ENCODE measurements at regions not wholly inside any gene's neighbourhood (a gene's known extent, or its start where the extent isn't known, plus 50 kb on each side); places are given as distances from the start of the nearest gene placed in this dataset.

DNA sequence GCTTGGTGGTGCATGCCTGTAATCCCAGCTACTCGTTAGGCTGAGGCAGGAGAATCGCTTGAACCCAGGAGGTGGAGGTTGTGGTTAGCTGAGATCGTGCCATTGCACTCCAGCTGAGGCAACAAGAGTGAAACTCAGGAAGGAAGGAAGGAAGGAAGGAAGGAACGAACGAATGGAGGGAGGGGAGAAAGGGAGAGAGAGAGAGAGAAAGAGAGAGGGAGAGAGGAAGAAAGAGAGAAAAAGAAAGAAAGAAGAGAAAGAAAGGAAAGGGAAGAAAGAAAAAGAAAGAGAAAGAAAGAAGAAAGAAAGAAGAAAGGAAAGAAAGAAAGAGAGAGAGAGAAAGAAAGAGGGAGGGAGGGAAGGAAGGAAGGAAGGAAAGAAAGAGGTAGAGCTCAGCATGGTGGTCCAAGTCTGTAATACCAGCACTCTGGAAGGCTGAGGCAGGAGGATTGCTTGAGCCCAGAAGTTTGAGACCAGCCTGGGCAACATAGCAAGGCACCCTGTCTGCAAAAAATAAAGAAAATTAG is 81.9 kb downstream of the P2RY1 start:
- Histone ChIP-seq H3K27ac (ENCODE audit: low read length) (no peak overlapping the region), H3K27me3 (ENCODE audit: control insufficient read depth, insufficient read depth, low read length) (no peaks in the 10 kb centered on the region), H3K4me3 (ENCODE audit: low read length) (no peak overlapping the region), H3K4me1 (ENCODE audit: control insufficient read depth, insufficient read depth, low read length) (no peaks in the 10 kb centered on the region), H3K36me3 (ENCODE audit: control insufficient read depth, insufficient read depth, low read length) (no peaks in the 10 kb centered on the region), H3K9me3 (replicated peaks; ENCODE audit: control insufficient read depth, low read depth, low read length) (no peaks in the 10 kb centered on the region)
- DNase-seq = no peak
- WGBS (ENCODE audit: insufficient coverage) = 91% methylated on average over 5 of the region's 5 CpGs

DNA sequence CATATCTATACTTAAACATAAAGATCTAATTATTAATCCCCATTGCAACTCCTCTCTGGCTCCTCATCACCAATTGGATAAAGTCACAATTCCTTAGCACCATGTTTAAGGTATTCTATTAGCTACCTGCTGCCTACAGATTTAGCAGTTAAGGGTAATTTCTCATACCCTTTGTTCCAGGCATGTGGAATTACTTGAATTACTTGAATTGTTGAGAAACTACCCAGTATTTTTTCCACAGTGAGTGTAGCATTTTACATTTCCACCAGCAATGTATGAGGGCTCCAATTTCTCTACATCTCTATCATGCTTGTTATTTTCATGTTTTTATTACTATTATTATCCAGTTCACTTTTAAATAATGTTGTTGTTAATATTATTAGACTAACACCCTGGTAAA is 86.4 kb downstream of the P2RY1 start:
- H3K36me3 ChIP-seq (ENCODE audit: control insufficient read depth, insufficient read depth, low read length) = no peaks in the 10 kb centered on the region
- no peaks in the 10 kb centered on the region for H3K27me3 ChIP-seq (ENCODE audit: control insufficient read depth, insufficient read depth, low read length)
- no peaks in the 10 kb centered on the region for H3K4me1 ChIP-seq (ENCODE audit: control insufficient read depth, insufficient read depth, low read length)
- no peak overlapping the region for H3K4me3 ChIP-seq (ENCODE audit: low read length)
- no peak overlapping the region for H3K27ac ChIP-seq (ENCODE audit: low read length)
- no peak for DNase-seq
- H3K9me3 ChIP-seq (replicated peaks; ENCODE audit: control insufficient read depth, low read depth, low read length) = peaks cover 3% of the 10 kb centered on the region

DNA sequence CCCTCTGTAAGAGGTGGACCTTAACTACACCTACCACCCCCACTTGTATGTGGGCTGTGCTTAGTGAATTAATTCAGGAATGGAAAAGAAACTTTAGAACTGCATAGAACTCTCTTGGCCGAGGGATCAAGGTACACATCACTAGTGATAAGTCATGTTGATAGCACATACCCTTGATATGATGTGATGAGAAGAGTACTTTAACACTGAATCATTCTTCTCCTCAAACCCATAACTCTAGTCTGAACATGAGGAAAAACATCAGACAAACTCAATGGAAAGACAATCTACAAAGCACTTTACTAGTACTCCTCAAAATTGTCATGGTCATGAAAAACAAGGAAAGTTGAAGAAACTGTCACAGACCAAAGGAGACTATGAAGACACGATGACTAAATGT is 87.6 kb downstream of the P2RY1 start:
- Histone ChIP-seq H3K4me1 (ENCODE audit: control insufficient read depth, insufficient read depth, low read length) (no peaks in the 10 kb centered on the region), H3K36me3 (ENCODE audit: control insufficient read depth, insufficient read depth, low read length) (no peaks in the 10 kb centered on the region), H3K27ac (ENCODE audit: low read length) (no peak overlapping the region), H3K9me3 (replicated peaks; ENCODE audit: control insufficient read depth, low read depth, low read length) (peaks cover 3% of the 10 kb centered on the region), H3K4me3 (ENCODE audit: low read length) (no peak overlapping the region), H3K27me3 (ENCODE audit: control insufficient read depth, insufficient read depth, low read length) (no peaks in the 10 kb centered on the region)
- no peak for DNase-seq
- no CpG with 5 or more reads among the region's 2 CpGs for WGBS (ENCODE audit: insufficient coverage)

GRCh38 chr3:152927131-152927530 is 92.2 kb downstream of the P2RY1 start:
- Histone ChIP-seq H3K27me3 (ENCODE audit: control insufficient read depth, insufficient read depth, low read length) (no peaks in the 10 kb centered on the region), H3K4me3 (ENCODE audit: low read length) (no peak overlapping the region), H3K9me3 (replicated peaks; ENCODE audit: control insufficient read depth, low read depth, low read length) (no peaks in the 10 kb centered on the region), H3K36me3 (ENCODE audit: control insufficient read depth, insufficient read depth, low read length) (no peaks in the 10 kb centered on the region), H3K4me1 (ENCODE audit: control insufficient read depth, insufficient read depth, low read length) (no peaks in the 10 kb centered on the region), H3K27ac (ENCODE audit: low read length) (no peak overlapping the region)
- WGBS (ENCODE audit: insufficient coverage) = 50% methylated on average over 1 of the region's 3 CpGs
- DNase-seq = peak; percentile 13

- no peaks in the 10 kb centered on the region for H3K9me3 ChIP-seq (replicated peaks; ENCODE audit: control insufficient read depth, low read depth, low read length)
- no CpG with 5 or more reads among the region's 2 CpGs for WGBS (ENCODE audit: insufficient coverage)
- H3K27me3 ChIP-seq (ENCODE audit: control insufficient read depth, insufficient read depth, low read length) = no peaks in the 10 kb centered on the region
- H3K36me3 ChIP-seq (ENCODE audit: control insufficient read depth, insufficient read depth, low read length) = no peaks in the 10 kb centered on the region
- no peaks in the 10 kb centered on the region for H3K4me1 ChIP-seq (ENCODE audit: control insufficient read depth, insufficient read depth, low read length)
- no peak overlapping the region for H3K27ac ChIP-seq (ENCODE audit: low read length)
- no peak overlapping the region for H3K4me3 ChIP-seq (ENCODE audit: low read length)
- DNase-seq = no peak
Observed at GRCh38 chr3:152930516-152930915, 95.6 kb downstream of the P2RY1 start.

DNA sequence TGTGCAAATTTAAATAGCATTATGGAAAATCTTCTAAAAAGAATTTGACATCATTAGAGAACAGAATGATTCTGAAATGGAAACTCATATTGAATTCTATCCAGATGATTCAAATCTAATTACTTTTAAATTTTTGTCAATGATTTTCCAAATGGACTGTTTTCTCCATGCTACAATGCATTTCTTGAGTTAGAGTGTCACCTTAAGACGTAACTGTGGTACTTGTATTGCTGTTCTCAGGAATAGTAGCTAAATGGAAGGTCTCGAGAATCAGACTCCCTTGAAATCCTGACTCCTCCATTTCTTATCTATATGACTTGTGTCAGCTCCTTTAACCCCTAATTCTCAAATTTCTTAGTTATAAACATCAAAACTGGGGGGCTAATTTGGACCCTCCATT is 102.3 kb downstream of the P2RY1 start:
- H3K4me3 ChIP-seq (ENCODE audit: low read length) = no peak overlapping the region
- no peaks in the 10 kb centered on the region for H3K36me3 ChIP-seq (ENCODE audit: control insufficient read depth, insufficient read depth, low read length)
- no peaks in the 10 kb centered on the region for H3K4me1 ChIP-seq (ENCODE audit: control insufficient read depth, insufficient read depth, low read length)
- no CpG with 5 or more reads among the region's 2 CpGs for WGBS (ENCODE audit: insufficient coverage)
- H3K9me3 ChIP-seq (replicated peaks; ENCODE audit: control insufficient read depth, low read depth, low read length) = no peaks in the 10 kb centered on the region
- H3K27me3 ChIP-seq (ENCODE audit: control insufficient read depth, insufficient read depth, low read length) = no peaks in the 10 kb centered on the region
- H3K27ac ChIP-seq (ENCODE audit: low read length) = no peak overlapping the region
- no peak for DNase-seq

DNA sequence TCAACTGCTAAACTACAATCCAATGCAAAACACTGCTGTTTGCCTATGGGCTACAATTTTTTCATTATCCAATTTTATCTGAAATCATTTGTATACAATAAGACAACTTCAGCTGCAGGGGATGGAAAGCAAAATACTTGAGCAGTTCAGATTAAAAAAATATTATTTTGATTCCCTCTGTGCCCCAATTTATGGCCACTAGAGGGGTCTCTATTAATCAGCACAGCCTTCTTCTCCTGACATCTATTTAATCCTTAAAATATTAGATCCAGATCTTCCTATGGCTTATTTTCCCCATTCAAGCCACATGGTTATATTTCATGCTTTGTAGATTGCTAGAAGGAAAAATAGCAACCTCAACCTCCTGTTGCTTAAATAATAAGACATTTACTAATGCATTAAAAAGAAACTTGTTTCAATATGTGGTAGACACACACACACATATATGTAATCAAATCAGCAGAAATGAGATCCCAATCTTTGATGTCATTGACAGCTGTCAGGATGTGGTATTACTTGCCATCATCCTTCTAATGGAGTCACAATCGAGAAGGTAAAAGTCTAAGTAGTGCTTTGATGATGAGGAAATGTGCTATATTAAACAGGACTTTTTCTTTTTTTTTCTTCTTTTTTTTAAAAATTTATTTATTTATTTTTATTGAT is 104.2 kb downstream of the P2RY1 start:
- Histone ChIP-seq H3K4me3 (ENCODE audit: low read length) (no peak overlapping the region), H3K27ac (ENCODE audit: low read length) (no peak overlapping the region), H3K27me3 (ENCODE audit: control insufficient read depth, insufficient read depth, low read length) (no peaks in the 10 kb centered on the region), H3K4me1 (ENCODE audit: control insufficient read depth, insufficient read depth, low read length) (no peaks in the 10 kb centered on the region), H3K9me3 (replicated peaks; ENCODE audit: control insufficient read depth, low read depth, low read length) (no peaks in the 10 kb centered on the region), H3K36me3 (ENCODE audit: control insufficient read depth, insufficient read depth, low read length) (no peaks in the 10 kb centered on the region)
- WGBS (ENCODE audit: insufficient coverage) = no CpG with 5 or more reads among the region's 1 CpG
- no peak for DNase-seq

DNA sequence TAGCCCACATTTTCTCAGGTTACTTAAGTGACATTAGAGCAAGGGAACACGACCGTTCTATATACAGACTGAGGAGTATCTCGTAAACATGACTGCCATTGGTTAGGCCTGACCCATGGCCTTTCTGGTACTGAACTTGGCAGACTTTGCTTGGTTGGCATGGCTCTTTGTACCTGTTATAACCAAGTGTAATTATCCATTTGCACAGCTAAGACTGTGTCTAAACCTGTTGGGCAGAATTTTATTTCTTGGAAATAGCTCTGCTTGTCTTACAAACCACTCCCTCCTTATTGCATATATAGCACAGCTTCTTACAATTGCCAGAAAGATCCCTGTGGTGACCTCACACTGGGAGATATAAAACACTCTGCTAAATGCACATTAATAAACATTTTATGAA is 106.9 kb downstream of the P2RY1 start:
- 79% methylated on average over 2 of the region's 3 CpGs for WGBS (ENCODE audit: insufficient coverage)
- no peaks in the 10 kb centered on the region for H3K36me3 ChIP-seq (ENCODE audit: control insufficient read depth, insufficient read depth, low read length)
- H3K4me3 ChIP-seq (ENCODE audit: low read length) = no peak overlapping the region
- no peak overlapping the region for H3K27ac ChIP-seq (ENCODE audit: low read length)
- DNase-seq = no peak
- no peaks in the 10 kb centered on the region for H3K9me3 ChIP-seq (replicated peaks; ENCODE audit: control insufficient read depth, low read depth, low read length)
- H3K4me1 ChIP-seq (ENCODE audit: control insufficient read depth, insufficient read depth, low read length) = no peaks in the 10 kb centered on the region
- no peaks in the 10 kb centered on the region for H3K27me3 ChIP-seq (ENCODE audit: control insufficient read depth, insufficient read depth, low read length)

- H3K27ac ChIP-seq (ENCODE audit: low read length) = no peak overlapping the region
- 85% methylated on average over 1 of the region's 3 CpGs for WGBS (ENCODE audit: insufficient coverage)
- peak; percentile 29 for DNase-seq
Observed at GRCh38 chr3:152942366-152942765, 107.4 kb downstream of the P2RY1 start.

DNA sequence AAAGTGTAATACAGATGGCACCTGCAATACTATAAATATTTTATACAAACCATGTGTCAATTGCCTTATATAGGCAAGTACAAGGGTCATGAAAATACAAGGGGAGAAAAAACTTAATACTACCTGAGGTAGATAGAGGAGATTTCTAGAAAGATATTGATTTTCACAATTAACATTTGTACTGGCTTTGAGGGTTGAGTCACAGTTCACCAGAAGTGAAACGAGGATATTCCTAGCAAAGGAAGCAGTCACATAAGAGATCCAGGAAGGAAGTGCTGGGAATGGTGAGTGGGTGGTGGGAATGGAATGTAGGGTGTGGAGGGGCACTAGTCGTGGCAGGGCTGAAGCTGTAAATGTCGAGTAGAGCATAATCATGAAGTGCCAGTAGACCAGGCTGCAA is 108.7 kb downstream of the P2RY1 start:
- Histone ChIP-seq H3K4me1 (ENCODE audit: control insufficient read depth, insufficient read depth, low read length) (no peaks in the 10 kb centered on the region), H3K27ac (ENCODE audit: low read length) (no peak overlapping the region), H3K36me3 (ENCODE audit: control insufficient read depth, insufficient read depth, low read length) (no peaks in the 10 kb centered on the region), H3K4me3 (ENCODE audit: low read length) (no peak overlapping the region), H3K9me3 (replicated peaks; ENCODE audit: control insufficient read depth, low read depth, low read length) (no peaks in the 10 kb centered on the region), H3K27me3 (ENCODE audit: control insufficient read depth, insufficient read depth, low read length) (no peaks in the 10 kb centered on the region)
- no peak for DNase-seq
- 64% methylated on average over 3 of the region's 3 CpGs for WGBS (ENCODE audit: insufficient coverage)

More at GRCh38 chr3:152942366-152942765, 107.4 kb downstream of the P2RY1 start:
- no peaks in the 10 kb centered on the region for H3K4me1 ChIP-seq (ENCODE audit: control insufficient read depth, insufficient read depth, low read length)
- no peak overlapping the region for H3K4me3 ChIP-seq (ENCODE audit: low read length)
- H3K27me3 ChIP-seq (ENCODE audit: control insufficient read depth, insufficient read depth, low read length) = no peaks in the 10 kb centered on the region
- H3K36me3 ChIP-seq (ENCODE audit: control insufficient read depth, insufficient read depth, low read length) = no peaks in the 10 kb centered on the region
- H3K9me3 ChIP-seq (replicated peaks; ENCODE audit: control insufficient read depth, low read depth, low read length) = no peaks in the 10 kb centered on the region

DNA sequence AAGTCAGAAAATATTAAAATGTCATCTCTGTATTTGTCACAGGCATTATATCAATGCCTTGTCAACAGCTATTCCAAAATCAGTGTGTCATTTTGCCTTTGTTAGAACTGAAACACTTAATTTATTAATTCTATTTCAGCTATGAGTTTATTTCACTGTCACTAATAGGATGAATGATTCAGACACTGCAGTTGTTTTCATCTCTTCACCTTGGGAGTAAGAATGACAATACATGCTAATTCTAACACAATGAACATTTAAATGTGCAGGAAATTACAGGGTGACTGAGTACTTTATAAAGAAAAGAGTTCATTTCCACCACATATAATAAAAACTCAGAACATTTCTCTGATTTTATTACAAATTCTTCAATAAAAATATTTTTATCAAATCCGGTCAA is 109.7 kb downstream of the P2RY1 start:
- no peaks in the 10 kb centered on the region for H3K36me3 ChIP-seq (ENCODE audit: control insufficient read depth, insufficient read depth, low read length)
- no peaks in the 10 kb centered on the region for H3K4me1 ChIP-seq (ENCODE audit: control insufficient read depth, insufficient read depth, low read length)
- no peaks in the 10 kb centered on the region for H3K9me3 ChIP-seq (replicated peaks; ENCODE audit: control insufficient read depth, low read depth, low read length)
- no peak for DNase-seq
- no peak overlapping the region for H3K4me3 ChIP-seq (ENCODE audit: low read length)
- H3K27me3 ChIP-seq (ENCODE audit: control insufficient read depth, insufficient read depth, low read length) = no peaks in the 10 kb centered on the region
- WGBS (ENCODE audit: insufficient coverage) = no CpG with 5 or more reads among the region's 1 CpG
- no peak overlapping the region for H3K27ac ChIP-seq (ENCODE audit: low read length)
